NCI-H2171 (cell line): ENCODE measurements at regions not wholly inside any gene's neighbourhood (a gene's known extent, or its start where the extent isn't known, plus 50 kb on each side); places are given as distances from the start of the nearest gene placed in this dataset.

ENCODE experiments used
- DNase-seq: peaks from one replicate; lab custom pipeline; 2025; lab: John Stamatoyannopoulos, UW

DNA sequence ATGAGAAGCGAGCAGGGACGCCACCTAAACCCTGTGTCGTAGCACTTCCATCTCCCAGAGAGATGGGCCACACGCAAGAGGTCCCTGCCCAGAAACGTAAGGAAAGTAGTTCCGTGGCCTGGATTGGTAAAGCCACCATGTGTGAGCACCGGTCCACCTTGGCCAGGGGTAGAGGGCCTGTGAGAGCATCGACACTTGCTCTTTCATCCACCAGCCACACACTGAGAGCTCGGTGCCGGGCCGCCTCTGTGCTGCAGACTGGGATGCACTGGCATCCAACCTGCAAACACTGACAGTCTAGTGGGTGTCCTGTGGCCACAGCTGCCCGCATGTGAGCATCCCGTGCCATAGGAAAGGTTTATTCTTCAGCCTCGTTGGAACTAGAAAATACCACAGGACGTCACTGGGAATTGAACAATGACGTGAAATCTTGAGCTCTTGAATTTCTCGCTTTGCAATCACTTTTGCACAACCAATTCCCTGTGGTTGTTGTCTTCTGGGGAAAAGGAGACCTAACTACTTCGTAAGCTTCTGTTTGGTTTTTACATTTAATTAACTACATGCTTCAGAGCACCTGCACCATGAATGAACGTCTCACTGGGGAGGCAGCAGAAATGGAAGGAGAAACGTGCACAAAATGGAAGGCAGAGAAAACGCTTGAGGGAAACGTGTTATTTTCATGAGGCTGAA, 212.0 kb upstream of the RAB6C start:
- no peak for DNase-seq

DNA sequence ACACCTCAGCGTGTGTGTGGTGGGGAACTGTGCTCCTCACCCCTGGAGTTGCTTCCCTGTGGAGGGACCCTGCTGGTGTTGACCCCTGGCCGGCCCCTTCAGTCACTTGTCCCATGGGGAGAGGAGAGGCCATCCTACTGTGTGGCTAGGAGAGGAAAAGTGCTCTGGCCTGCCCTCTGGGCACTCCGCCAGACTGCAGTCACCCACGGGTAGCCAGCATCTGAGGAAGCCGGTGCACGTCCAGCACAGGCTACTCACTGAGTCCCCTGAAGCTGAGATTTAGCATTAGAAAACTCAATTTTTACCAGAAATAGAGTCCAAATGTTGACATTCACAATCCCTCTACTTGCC, 211.5 kb upstream of the RAB6C start:
- DNase-seq, result no peak

DNA sequence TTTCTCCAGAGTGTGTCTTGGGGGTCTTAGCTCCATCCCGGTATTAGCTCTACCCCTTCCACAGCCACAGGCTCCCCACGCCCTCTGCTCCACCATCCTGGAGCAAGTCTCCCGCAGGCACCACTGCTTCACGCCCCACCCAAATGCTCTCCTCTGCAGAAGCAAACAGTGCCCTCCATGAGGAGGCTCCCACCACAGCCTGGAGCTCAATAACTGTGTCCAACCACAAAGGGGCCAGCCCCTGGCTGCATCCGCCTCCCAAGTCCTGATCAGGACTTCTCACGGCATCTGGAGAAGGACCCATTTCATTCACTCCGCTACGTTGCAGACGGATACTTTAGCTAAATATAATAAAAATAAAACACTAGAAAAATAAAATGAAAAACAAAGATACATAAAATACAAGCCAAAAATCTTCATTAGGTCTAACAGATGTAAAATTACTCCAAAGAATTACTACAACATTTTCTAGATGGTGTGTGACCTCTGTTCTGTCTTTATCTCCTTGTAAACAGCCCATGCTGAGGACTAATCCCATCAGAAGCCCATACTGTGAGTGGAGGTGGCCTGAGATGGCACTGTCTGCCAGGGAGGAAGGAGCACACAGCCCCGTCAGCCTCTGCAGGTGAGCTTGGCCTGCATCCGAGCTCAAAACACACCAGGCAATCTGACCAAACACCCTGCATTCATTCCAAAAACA, 210.8 kb upstream of the RAB6C start:
- DNase-seq, result no peak

DNA sequence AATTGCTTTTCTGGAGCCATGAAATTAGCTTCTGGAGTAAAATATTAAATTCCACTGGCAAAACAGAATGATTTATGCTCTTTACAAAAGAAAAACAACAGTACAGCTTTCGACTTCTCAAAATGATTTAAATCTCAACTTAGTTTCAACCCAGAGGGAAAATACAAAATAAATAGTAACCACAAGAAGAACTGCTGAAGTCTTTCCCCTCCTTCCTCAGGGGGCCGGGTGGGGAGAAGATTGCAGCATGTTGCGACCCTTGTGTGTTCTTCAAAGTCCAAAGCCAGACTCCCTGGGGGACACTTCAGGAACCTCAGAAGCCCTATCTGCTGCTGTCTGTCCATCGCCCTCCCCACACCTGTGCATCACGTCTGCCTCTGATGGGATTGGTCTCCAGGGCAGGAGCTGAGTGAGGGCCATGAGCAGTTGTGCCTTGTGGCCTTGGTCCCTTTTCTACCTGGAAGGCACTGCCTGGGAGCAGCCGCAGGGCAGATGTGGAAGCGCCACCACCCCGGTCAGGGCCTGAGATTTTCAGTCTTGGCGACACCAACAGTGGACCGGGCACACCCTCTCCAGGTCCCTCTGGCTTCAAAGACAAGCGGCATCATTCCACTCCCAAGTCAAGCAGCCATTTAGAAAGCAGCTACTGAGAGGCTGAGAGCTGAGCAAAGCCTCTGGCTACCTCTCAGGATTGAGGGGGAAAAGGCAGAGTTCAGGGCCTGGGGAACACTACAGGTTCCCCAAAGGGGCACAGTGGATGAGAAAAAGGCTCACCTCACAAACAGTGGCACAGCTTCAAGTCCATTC, 210.1 kb upstream of the RAB6C start:
- DNase-seq, result no peak

DNA sequence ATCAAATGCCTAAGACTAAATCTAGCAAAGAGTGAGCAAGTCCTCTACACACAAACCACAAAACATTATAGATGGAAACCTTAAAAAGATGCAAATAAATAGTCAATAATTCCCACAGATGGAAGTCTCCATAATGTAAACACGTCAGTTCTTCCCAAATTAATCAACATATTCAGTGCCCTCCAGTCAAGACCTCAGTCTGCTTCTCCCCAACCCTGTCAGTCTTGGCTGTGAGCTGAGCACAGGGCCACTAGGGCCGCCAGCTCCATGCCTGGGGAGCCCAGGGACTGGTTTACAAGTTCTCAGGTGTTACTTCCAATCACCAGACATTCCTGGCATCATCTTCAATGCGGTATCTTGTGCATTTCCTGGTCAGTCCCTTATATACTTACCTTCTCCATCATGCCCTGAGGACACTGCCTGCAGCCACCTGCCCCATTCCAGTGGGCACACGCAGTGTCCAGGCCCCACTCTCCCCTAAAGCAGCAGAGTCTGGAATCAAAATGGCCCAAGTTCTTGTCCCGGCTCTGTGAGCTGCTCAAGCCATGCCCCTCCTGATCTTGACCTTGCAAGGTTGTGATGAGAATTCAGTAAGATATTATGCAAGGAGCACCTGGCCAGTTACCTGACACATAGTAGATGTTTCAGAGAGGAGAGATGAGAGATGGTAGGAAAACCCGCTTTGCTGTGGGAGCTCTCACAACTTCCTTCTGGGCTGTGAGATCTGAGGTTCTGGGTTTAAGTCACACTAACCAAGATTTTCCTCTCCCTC, 207.9 kb upstream of the RAB6C start:
- no peak for DNase-seq

DNA sequence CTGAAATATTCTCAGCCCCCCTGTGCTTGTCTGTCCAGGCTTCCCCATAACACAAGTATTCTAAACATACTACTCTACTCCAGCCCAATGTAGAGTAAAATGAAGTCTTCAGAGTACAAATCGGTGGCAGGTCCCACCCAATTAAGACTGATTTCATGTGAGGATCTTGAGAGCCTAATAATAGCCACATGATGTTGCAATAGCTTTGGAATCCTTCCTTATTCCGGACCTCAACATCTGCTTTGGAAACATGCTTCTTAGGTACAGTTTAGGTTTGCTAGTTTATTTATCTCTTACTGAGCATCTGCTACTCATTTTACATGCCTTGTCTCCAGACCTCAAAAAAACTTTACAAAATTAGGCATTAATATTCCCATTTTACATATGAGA, 207.3 kb upstream of the RAB6C start:
- DNase-seq, result no peak

DNA sequence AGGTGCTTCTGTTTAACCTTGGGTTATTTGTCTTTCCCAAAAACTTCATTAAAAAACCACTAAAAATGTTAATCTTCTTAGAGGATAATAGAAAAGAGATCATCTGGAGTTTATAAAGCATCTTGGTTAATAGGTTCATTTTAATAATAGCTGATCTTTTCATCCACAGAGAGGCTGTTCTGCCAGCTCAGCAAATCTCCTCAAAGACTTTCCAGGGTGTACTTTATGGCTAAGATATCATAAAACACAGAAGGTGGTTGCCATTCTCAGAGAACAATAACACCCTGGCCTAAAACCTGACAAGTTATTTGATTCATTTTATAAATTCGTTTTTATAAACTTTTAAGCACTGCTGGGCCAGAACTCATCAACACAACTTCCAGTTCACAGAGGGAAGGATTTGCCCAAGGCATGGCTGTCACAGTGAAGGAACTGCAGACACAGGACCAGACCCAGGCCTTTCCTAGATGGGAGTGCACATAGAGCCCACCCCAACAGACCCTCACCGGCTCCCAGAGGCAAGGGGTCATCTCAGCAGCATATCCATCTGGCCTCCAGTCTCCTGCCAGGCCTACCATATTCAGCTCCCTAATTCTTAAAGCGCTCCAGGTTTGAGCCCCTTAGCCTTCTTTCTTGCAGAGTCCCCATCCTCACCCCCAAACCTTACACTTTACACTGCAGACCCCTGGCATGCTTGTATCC, 203.4 kb upstream of the RAB6C start:
- DNase-seq, result no peak

DNA sequence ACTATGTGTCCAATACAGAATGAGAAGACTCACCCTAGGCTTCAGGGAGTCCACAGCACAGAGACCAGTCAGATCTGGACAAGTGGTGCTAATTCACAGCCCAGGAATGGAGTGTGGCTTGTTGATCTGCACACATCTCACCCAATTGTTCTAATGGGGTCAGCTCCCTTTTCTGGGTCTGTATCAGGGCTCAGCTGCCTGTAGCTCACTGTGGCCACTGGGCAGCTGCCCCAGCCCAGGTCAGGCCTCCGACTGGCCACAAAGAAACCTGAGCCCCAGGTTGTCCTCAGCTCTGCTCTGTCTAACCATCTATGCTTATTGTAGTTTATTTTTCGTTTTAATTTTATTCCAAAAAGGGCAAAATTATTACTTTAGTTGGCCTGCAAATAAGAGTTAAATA, 202.3 kb upstream of the RAB6C start:
- no peak for DNase-seq

DNA sequence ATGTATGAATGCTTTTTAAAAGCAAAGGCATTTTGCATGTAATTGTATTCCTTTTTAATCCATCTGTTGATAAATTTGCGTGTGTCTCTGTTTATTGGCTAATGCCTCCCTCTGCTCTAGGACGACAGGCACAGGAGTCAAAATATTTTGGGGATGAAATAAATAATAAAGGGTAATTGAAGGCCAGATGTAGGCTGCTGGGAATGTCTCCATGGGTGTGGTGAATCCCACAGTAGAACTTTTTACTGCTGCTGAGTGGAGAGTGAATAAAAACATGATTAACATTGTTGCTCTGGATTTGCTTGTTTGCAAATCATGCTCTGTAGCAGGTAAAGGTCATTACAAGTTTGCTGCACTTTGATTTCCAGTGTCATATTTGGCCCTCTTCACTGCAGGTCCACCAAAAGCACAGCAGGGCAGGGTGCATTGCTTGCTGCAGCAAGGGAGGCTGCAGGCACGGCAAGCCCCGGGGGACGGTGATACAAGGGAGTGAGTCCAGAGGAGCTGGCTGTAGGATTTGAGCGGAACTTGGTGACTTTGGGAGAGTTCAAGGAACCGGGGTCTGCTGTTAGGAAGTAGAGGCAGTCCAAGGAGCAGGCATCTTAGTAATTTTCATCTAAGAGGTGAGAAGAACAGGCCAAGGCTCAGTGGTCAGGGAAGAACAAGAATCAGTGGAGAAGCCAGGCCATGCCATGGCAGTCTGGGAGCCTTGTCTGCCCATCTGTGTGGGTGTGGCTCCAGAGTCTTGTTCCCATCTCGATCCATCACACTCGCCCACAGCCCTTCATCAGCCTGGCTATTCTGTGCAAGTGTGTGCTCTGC, 201.5 kb upstream of the RAB6C start:
- DNase-seq, result no peak

DNA sequence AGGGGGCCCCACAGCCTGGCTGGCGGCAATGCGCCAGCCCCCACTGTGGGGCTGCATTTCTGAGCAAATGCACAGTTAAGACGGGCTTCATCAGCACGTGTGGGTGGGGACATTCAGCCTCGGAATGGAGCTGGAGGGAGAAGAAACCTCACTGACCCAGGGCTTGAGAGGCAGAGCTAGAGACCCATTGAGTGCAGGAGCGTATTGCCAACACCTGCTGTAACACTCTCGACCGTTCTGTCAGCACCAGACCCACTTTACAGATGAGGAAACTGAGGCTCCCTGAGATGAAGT, 200.9 kb upstream of the RAB6C start:
- no peak for DNase-seq

DNA sequence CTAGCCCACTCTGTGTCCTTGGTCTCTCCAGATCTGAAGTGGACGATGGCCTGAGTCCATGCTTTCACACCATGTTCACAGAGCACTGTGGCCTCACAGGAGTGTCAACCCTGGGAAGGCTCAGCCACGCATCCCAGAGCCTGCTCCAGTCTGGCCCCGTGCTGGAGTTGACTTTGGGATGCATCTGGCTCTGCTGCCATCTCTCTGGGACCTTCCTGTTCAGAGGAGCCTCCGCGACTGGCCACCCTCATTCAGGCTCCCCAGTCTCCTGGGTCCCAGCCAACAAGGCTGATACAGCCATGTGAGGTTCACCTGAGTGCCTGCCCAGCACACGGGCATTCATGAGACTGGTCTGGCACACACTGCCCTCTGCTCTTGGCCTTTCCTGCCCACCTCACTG, 199.7 kb upstream of the RAB6C start:
- no peak for DNase-seq

DNA sequence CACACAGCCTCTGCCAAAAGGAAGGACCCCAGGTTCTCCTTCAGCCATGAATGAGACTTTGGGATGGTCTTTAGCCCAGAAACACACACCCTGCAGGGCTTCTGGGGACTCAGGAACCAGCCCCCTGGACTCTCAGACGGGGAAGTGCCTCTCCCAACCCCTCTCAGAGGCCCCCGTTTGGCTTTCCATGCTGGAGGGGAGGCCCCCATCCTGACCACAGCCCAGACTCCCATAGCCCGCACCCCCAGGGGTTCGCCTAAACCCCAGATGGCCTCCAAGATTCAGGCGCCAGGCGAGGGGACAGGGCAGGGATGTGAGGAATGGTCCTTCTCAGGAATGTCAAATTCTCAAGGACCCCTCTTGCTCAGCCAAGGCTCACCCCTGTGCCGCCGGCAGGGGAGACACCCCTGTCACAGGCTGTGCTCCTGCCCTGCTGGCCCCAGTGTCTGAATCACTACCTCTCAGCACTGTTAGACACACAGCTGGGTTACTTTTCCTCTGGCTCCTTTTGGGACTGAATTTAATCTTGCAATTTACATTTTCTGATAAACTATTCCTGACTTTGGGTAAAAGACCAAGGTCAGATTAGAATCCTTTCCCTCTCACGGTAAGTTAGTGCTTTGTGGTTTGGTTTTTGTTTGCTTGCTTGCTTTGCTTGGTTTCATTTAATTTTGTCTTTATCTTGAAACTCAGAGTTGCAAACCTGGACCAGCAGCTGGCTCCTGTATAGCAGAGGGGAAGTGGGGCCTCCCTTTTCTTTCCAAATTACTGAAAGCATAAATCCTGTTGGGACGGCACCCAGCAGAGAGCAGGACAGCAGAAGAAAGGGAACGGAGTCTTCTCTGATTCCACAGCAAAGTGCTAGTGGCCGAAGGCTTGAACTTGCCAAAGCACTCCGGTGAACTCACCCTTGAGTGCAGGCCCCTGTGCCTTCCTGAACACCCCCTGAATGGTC, 198.9 kb upstream of the RAB6C start:
- DNase-seq, result no peak

DNA sequence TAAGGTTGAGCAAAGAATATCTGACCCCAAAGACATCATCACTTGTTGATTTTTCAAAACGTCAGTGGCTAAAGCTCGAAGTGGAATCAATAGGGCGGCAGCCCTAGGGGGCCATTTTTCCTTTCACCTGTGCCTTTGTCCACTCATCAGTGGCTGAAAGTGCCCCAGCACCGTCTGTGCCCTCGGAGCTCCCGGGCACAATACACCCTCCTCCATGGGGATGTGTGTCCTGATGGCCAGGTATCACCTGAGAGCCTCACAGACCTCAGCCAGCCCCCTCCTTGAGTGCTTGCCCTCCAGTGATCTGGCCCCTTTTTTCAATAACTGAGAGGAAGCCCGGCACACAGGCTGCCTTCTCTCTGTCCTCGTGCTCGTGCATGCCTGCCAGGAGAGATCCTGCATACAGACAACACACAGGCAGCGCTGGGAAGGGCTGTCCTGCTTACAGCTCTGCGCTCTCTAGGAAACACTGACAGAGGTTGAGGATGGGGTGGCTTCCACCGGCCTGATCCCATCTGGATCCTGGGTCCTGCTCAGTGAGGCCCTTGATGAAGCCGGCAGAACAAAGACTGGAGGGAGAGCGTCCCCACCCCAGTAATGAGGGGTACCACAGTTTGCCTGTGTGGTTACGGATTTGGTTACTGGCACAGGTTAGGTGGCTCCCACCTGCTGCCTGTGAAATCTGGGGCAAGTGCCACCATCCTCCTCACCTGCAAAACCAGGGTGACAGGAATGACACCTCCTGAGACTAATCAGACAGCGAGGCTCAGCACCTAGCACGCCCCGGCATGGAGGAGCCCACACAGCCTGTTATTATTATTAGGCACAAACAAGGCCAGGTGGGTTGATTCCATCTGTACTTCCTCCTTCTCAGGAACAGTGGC, 197.5 kb upstream of the RAB6C start:
- no peak for DNase-seq

DNA sequence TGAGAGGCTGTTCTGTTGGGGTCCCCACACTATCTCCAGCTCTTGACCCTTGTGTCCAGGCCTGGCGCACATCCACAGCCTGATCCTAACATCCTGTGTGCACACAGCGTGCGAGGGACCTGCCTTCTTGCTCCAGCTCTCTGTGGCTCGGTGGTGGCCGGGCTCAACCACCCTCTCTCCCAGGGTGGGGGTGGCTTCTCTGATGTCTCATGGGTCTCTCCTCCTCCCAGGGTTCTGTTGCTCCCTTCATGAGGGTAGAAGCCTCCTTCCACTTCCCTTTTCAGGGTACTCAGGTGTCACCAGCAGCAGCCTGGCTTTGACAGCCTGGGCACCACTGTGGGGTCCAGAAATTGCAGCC, 196.9 kb upstream of the RAB6C start:
- no peak for DNase-seq

DNA sequence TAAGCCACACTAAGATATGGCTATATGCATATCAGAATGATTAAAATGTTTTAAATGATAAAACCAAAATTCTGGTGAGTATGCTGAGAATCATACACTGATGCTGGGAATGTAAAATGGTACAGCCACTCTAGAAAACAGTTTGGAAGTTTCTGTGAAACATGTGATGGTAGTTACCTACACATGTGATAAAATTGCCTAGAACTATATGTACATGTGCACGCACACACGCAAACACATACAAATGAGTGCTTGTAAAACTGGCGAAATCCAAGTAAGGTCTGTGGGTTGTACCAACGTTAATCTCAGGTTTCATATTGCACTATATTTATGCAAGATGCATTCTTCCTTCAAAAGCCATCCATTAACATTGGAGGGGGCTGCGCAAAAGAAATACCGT, 195.0 kb upstream of the RAB6C start:
- no peak for DNase-seq

DNA sequence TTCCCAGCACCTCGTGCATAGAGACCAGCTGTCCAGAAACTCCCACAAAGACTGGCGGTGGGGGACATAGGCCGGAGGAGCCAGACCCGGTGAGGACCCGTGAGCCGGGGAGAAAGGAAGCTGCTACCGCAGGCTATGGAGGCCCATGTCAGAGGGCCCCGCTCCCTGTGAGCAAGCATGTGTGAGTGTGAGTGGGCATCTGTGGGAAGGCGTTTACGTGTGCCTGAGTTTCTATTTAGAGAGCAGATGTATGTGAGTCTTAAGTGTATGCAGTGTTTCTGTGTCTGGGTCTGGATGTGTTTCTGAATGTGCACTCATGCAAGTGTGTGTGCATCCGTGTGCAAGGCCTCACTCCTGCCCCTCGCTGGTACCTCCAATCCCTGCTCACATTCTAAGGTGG, 187.8 kb upstream of the RAB6C start:
- no peak for DNase-seq

DNA sequence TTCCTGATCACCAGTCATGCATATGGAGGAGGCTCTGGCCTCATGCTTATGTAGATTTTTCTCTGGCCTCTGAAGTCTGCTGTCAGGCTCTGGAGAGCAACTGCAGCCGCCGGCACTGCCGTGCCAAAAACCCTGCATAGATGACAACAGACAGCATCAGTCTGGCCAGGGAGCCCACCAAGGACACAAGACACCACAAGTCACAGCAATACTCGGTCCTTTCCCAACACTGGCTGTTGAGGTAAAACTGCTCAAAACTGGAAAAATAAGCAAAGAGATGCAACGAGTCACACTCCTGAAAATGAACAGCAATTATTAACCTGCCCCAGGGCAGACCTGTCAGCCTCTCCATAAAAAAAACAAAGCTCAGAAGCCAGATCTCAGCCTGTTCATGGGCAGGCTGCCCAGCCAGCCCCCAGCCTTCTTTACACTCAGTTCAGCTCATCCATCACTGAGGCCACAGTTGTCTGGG, 186.0 kb upstream of the RAB6C start:
- DNase-seq, result no peak

DNA sequence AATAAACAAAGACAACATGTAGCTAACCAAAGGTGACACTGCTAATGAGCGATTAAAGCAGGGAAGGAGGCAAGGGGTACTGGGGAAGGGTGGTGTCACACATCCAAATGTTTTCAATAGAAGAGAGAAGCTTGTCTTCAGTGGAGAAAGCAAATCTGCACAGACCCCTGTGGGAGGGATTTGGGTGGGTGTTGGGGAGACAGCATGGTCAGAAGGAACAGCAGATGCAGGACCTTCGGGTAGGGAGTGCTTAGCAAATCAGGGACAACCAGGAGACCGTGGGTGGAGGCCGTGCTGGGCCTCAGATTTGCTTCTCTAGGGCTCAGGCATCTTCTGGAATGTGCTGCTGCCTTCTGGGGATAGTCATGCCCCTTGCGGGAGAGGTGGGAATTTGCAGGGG, 185.3 kb upstream of the RAB6C start:
- DNase-seq, result no peak

DNA sequence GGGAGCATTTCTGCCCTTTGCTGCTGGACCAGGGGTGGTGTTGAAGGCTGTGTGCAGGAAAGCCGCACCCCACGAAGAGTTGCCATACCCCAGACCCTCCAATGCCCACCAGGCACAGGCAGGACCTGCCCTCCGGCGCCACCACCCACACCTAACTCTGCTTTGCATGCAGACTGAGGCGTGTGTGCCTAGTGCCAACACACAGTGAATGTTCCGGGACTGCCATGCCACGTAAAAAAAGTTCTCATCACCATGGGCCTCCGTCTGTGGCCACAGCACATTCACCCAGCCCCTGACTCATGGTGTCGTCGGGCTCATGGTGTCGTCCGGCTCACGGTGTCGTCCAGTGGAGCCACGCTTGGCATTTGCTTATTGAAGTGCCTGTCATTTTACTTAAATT, 184.9 kb upstream of the RAB6C start:
- no peak for DNase-seq
